ENCODE measurements at regions not wholly inside any gene's neighbourhood (a gene's known extent, or its start where the extent isn't known, plus 50 kb on each side); places are given as distances from the start of the nearest gene placed in this dataset.
"Not testable (repeated sequence)": the region's sequence is repeated elsewhere in the genome, so short reads cannot be mapped to it uniquely, and the experiment has no call there.

DNA sequence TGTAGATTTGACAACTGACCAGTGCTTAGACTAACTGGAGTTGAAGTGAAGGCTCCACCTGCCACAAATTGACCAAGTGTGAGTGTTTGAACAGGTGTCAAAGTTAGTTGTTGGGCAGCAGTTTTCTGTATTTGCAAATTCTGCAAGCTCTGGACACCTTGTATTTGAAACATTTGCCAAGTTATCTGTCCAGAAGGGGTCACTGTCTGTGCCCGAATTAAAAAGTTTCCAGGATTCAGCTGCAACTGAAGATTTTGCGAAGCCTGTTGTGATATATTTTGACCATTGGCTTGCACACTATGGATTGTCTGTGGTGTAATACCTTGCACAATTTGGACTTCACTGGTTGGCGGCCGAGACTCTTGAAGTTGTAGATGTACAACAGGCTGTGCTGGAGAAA is 1690.7 kb downstream of the SLITRK5 start:
- no peak for DNase-seq (ENCODE audit: low spot score)

- DNase-seq (ENCODE audit: low spot score) = no peak
These were observed 1692.0 kb downstream of the SLITRK5 start for GRCh38 chr13:89363144-89363543.

DNA sequence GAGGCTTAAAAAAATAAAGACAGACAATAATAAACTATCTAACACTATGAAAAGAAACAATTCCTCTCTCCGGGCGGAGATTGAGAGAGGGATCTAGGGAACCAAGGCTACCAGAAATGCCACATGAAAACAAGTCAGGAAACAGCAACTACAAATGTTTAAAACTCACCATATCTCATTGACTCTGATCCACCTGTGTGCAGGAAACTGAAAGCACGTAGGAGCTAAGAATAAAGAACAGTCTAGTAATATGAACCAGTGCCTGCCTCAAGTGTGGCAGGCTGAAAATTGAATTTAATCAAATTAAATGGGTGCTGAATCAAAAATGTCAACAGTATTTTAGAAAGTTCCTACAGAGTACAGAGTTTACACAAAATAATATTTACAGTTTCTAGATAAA is 1701.0 kb downstream of the SLITRK5 start:
- DNase-seq (ENCODE audit: low spot score) = no peak

- no peak for DNase-seq (ENCODE audit: low spot score)
These were observed 1704.7 kb downstream of the SLITRK5 start for GRCh38 chr13:89375839-89376238.

DNA sequence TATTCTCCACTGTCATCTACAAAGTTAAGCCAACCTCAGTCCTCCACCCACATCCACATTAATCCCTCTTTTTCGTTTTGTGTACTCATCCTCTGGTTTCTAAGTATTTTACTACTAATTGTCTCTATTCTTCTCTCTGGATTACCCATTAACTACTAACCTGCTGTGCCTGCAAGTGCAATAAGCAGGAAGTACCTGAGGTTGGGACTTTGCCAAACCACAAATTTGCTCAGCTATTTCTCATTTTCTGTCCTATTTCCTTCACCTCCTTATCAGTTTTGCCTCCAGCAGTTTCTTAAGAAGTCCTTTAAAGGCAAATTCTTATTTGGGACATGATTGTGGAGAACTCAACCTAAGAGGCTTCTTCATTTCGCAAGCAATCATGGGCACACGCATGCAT is 1708.9 kb downstream of the SLITRK5 start:
- no peak for DNase-seq (ENCODE audit: low spot score)

DNA sequence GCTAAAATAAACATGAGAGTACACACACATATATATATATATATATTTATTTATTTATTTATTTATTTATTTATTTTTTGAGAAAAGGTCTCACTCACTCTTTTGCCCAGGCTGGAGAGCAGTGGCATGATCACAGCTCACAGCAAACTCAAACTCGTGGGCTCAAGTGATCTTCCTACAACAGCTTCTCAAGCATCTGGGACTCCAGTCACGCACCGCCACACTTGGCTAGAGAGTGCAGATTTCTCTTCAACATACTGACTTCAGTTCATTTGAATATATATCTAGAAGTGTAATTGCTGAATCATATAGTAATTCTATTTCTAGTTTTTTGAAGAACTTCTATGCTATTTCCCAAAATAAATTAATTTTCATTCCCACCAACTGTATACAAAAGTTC is 1711.8 kb downstream of the SLITRK5 start:
- DNase-seq (ENCODE audit: low spot score) = no peak

GRCh38 chr13:89383891-89384290 is 1712.7 kb downstream of the SLITRK5 start:
- no peak for DNase-seq (ENCODE audit: low spot score)

GRCh38 chr13:89393758-89394304 is 1722.7 kb downstream of the SLITRK5 start:
- no peak for DNase-seq (ENCODE audit: low spot score)

DNA sequence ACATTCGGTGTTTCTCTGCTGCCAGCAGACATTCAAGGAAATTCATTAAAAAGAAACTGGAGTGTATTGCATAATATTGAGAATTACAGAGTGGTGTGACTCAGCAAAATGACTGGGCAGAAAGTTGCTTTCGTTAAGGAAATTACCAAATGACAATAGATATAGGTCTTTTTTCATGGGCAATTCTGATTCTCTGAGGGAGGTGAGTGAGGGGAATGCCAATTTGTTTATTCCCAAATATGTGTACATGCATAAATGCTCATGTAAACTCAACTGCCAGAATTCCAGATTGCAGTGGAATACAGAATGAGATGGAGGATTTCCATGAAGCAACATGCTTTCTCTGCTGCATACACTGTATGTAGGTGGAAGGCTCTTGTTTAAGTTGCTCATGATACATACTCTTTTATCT is 1730.1 kb downstream of the SLITRK5 start:
- DNase-seq (ENCODE audit: low spot score) = no peak

DNA sequence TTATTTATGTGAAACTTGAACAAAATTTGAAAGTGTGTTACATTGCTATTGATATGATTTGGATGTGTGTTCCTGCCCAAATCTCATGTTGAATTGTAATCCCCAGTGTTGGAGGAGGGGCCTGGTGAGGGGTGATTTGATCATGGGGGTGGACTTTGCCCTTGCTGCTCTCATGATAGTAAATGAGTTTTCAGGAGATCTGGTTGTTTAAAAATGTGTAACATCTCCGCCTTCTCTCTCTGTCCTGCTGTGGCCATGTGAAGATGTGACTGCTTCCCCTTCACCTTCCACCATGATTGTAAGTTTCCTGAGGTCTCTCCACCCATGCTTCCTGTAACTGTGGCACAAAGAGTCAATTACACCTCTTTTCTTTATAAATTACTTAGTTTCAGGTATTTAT is 1731.0 kb downstream of the SLITRK5 start:
- no peak for DNase-seq (ENCODE audit: low spot score)

- DNase-seq (ENCODE audit: low spot score) = not testable (repeated sequence)
These were observed 1734.9 kb downstream of the SLITRK5 start for GRCh38 chr13:89406096-89406495.

DNA sequence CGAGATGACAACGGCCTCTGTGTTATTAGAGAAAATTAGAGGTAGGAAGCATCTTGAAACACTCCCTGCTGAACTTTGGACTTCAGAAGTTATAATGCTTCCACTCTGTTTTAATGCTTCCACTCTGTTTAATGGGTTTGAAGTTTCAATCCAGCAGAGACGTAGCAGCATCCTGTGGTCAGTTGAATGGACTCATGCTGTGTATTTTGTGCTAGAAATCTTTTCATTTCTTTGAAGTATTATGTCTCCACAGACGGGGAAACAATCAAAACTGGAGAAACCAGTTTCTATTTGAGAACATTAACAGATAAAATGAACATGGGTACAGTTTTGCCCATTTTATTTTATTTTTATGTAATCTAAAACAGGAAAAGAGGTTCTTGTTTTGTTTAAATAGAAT is 1736.2 kb downstream of the SLITRK5 start:
- DNase-seq (ENCODE audit: low spot score) = peak; percentile 6

DNA sequence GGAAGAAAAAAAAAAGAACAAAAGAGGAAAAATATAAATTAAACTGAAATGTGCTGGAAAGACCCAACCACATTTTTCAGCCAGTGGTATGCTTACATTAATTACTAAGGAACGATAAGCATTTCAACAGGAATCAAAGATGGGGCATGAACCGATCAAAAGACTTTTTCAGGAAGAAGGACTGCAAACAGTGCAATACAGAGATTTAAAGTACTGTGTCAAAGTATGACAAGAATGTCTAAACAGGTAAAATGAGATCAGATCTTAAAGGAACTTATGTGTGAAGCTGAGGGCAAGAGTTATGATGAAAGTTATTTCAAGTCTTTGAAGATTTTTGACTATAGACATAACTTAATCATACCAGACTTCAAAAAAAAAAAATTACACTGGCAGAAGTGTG is 1761.8 kb downstream of the SLITRK5 start:
- DNase-seq (ENCODE audit: low spot score) = no peak

GRCh38 chr13:89434624-89435023 is 1763.5 kb downstream of the SLITRK5 start:
- DNase-seq (ENCODE audit: low spot score) = peak; percentile 37

GRCh38 chr13:89454681-89455080 is 1783.5 kb downstream of the SLITRK5 start:
- DNase-seq (ENCODE audit: low spot score) = no peak

- DNase-seq (ENCODE audit: low spot score) = no peak
These were observed 1784.1 kb downstream of the SLITRK5 start for GRCh38 chr13:89455225-89455624.

- DNase-seq (ENCODE audit: low spot score) = no peak
These were observed 1784.6 kb downstream of the SLITRK5 start for GRCh38 chr13:89455741-89456140.

- peak; percentile 13 for DNase-seq (ENCODE audit: low spot score)
These were observed 1786.8 kb downstream of the SLITRK5 start for GRCh38 chr13:89457977-89458376.

GRCh38 chr13:89458456-89458855 is 1787.3 kb downstream of the SLITRK5 start:
- no peak for DNase-seq (ENCODE audit: low spot score)

DNA sequence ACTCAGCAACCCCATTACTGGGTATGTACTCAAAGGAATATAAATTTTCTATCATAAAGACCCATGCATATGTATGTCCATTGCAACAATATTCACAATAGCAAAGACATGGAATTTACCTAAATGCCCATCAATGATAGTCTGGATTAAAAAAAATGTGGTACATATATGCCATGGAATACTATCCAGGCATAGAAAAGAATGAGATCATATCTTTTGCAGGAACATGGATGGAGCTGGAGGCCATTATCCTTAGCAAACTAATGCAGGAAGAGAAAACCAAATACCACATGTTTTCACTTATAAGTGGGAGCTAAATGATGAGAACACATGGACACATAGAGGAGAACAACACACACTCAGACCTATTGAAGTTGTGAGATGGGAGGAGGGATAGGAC is 1789.7 kb downstream of the SLITRK5 start:
- not testable (repeated sequence) for DNase-seq (ENCODE audit: low spot score)

DNA sequence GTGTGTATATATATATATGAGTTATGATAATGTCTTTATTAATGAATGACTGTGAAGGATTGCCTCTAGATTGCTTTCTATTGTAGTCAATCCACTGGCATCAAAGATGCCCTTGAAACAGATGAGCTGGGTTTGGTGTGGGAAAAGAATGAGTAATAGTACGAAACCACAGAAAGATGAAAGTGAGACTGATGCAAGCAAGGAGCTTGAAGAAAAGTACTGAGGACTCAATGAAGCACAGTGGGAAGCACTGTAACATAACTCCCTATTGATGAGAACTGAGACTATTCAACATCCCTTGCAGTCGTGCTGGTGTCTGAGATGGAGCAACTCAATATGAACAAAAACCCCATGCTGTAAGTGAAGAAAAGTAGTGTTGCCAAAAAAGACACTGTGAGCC is 1794.2 kb downstream of the SLITRK5 start:
- no peak for DNase-seq (ENCODE audit: low spot score)

DNA sequence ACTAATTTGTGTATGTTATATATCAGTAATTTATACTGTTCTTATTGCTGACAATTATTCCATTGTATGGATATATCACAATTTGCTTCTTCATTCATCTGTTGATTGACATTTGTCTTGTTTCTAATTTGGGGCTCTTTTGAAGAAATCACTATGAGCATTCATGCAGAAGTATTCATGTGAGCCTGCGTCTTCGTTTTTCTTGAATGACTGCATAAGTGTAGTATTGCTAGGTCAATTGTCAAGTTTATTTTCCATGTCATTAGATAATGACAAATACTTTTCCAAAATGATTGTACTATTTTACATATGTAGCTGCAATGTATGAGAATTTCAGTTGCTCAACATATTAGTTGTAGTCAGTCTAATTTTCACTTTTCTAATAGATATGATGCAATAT is 1796.9 kb downstream of the SLITRK5 start:
- no peak for DNase-seq (ENCODE audit: low spot score)

DNA sequence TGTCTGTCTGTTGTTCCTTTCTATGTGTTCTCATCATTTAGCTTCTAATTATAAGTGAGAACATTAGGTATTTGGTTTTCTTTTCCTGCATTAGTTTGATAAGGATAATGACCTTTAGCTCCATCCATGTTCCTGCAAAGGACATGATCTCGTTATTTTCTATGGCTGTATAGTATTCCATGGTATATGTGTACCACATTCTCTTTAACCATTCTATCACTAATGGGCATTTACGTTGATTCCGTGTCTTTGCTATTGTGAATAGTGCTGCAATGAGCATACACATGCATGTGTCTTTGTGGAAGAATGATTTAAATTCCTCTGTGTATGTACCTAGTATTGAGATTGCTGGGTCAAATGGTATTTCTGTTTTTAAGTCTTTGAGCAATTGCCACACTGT is 1799.7 kb downstream of the SLITRK5 start:
- no peak for DNase-seq (ENCODE audit: low spot score)

DNA sequence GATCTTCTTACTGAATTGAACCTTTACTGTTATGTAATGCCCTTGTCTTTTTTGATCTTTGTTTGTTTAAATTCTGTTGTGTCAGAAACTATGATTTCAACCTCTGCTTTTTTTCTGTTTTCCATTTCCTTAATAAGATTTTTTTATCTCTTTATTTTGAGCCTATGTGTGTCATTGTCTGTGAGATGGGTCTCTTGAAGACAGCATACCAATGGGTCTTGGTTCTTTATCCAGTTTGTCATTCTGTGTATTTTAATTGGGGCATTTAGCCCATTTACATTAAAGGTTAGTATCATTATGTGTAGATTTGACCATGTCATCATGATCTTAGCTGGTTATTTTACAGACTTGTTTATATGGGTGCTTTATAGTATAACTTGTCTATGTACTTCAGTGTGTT is 1803.3 kb downstream of the SLITRK5 start:
- no peak for DNase-seq (ENCODE audit: low spot score)

DNA sequence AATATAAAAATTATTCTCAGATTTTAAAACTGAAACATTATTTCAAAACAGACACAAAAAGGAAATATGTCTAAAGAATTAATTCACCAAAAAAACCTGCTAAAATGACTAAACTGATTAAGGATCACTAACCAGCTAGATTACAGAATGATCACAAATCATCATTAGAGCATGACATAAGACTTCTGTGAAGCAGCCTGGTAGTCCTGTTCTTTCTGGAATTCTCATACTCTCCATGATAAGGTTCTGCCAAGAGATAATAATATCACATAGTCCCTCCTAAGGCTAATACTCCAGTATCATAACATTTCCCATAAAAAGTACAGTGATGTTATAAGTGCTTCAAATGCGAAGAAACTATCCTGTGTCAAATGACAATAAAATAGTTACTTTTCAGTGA is 1814.9 kb downstream of the SLITRK5 start:
- no peak for DNase-seq (ENCODE audit: low spot score)
